ENCODE measurements at regions not wholly inside any gene's neighbourhood (a gene's known extent, or its start where the extent isn't known, plus 50 kb on each side); places are given as distances from the start of the nearest gene placed in this dataset.
A peak's percentile ranks its signal among the peaks of the same experiment; 100 is the strongest.

GRCh38 chr1:208866386-208866955 lies 622.3 kb upstream of the PLXNA2 start:
- intact Hi-C loops (cut with DNase I): no loop called here
- H3K36me3 ChIP-seq (ENCODE audit: control insufficient read depth in 1 of 2, insufficient read depth in 2 of 2, low read length in 1 of 2): no peaks in the 10 kb centered on the region
- H3K4me3 ChIP-seq (ENCODE audit: low read length in 2 of 2): no peak overlapping the region
- ATAC-seq (ENCODE audit: low FRiP score) (no peak), DNase-seq (no peak)
- no peaks in the 10 kb centered on the region for H3K4me1 ChIP-seq (ENCODE audit: control insufficient read depth in 1 of 2, insufficient read depth in 2 of 2, low read length in 2 of 2)
- H3K27ac ChIP-seq (ENCODE audit: low read depth in 1 of 2, low read length in 2 of 2): no peak overlapping the region
- WGBS, 2 donors: 97 to 98% methylated on average over 3 of the region's 3 CpGs
- no peaks in the 10 kb centered on the region for H3K27me3 ChIP-seq (ENCODE audit: control insufficient read depth in 1 of 2, insufficient read depth in 2 of 2, low read length in 1 of 2)
- no peaks in the 10 kb centered on the region for H3K9me3 ChIP-seq (ENCODE audit: control insufficient read depth, low read length)

DNA sequence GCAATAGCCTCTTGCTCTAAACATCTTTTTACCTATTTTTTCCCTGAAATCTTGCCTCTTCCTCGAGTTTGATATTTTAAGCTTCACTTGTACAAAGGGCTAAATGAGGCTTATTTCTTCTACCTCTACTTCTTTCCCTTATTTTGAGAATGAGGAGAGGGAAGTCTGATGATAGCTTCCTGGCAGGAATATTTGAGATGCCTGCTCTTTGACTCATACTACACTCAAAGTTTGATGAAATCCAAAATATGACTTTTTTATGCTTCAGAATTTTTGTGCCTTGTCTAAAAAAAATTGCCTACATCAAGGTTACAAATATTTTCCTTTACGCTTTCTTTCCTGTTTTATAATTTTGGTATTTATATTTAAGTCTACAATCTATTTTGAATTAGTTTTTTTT lies 624.4 kb upstream of the PLXNA2 start:
- Histone ChIP-seq H3K27ac (ENCODE audit: low read depth in 1 of 2, low read length in 2 of 2) (no peak overlapping the region), H3K27me3 (ENCODE audit: control insufficient read depth in 1 of 2, insufficient read depth in 2 of 2, low read length in 1 of 2) (no peaks in the 10 kb centered on the region), H3K4me3 (ENCODE audit: low read length in 2 of 2) (no peak overlapping the region), H3K4me1 (ENCODE audit: control insufficient read depth in 1 of 2, insufficient read depth in 2 of 2, low read length in 2 of 2) (no peaks in the 10 kb centered on the region), H3K36me3 (ENCODE audit: control insufficient read depth in 1 of 2, insufficient read depth in 2 of 2, low read length in 1 of 2) (no peaks in the 10 kb centered on the region), H3K9me3 (ENCODE audit: control insufficient read depth, low read length) (no peaks in the 10 kb centered on the region)
- intact Hi-C loops (cut with DNase I): no loop called here
- ATAC-seq (ENCODE audit: low FRiP score): no peak
- no peak for DNase-seq
- WGBS, 2 donors: 2 to 21% methylated on average over 2 of the region's 2 CpGs

DNA sequence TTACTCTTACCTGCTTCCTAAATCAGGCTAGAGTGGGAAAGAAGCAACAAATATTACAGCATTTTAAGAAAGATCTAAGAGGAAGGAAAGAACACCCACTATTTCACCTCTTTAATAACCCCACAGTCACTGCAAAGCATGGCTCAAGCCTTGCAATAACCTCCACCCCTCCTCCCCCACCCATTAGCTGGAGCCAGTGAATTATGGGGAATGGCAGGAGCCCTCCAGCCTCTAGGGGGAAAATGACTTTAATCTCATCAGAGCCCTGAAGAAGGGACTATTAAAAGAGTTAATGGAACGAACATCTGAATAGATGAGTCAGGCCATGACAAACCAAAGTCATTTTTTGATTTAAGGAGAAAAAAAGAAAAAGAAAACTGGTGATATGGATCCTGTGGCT lies 630.7 kb upstream of the PLXNA2 start:
- DNase-seq: no peak
- no peaks in the 10 kb centered on the region for H3K9me3 ChIP-seq (ENCODE audit: control insufficient read depth, low read length)
- WGBS, 2 donors: 76 to 83% methylated on average over 1 of the region's 1 CpG
- no peak for ATAC-seq (ENCODE audit: low FRiP score)
- no peaks in the 10 kb centered on the region for H3K36me3 ChIP-seq (ENCODE audit: control insufficient read depth in 1 of 2, insufficient read depth in 2 of 2, low read length in 1 of 2)
- H3K4me3 ChIP-seq (ENCODE audit: low read length in 2 of 2): no peak overlapping the region
- H3K27me3 ChIP-seq (ENCODE audit: control insufficient read depth in 1 of 2, insufficient read depth in 2 of 2, low read length in 1 of 2): no peaks in the 10 kb centered on the region
- intact Hi-C loops (cut with DNase I): no loop called here
- H3K27ac ChIP-seq (ENCODE audit: low read depth in 1 of 2, low read length in 2 of 2): no peak overlapping the region
- peaks cover 0 to 4% of the 10 kb centered on the region in 2 donors for H3K4me1 ChIP-seq (ENCODE audit: control insufficient read depth in 1 of 2, insufficient read depth in 2 of 2, low read length in 2 of 2)

GRCh38 chr1:208879022-208879421 lies 634.8 kb upstream of the PLXNA2 start:
- no peaks in the 10 kb centered on the region for H3K36me3 ChIP-seq (ENCODE audit: control insufficient read depth in 1 of 2, insufficient read depth in 2 of 2, low read length in 1 of 2)
- no peak overlapping the region for H3K27ac ChIP-seq (ENCODE audit: low read depth in 1 of 2, low read length in 2 of 2)
- H3K4me1 ChIP-seq (ENCODE audit: control insufficient read depth in 1 of 2, insufficient read depth in 2 of 2, low read length in 2 of 2): peaks cover 4 to 11% of the 10 kb centered on the region in 2 donors
- intact Hi-C loops (cut with DNase I): no loop called here
- H3K4me3 ChIP-seq (ENCODE audit: low read length in 2 of 2): no peak overlapping the region
- no peaks in the 10 kb centered on the region for H3K9me3 ChIP-seq (ENCODE audit: control insufficient read depth, low read length)
- 63 to 95% methylated on average over 3 of the region's 3 CpGs for WGBS, 2 donors
- no peaks in the 10 kb centered on the region for H3K27me3 ChIP-seq (ENCODE audit: control insufficient read depth in 1 of 2, insufficient read depth in 2 of 2, low read length in 1 of 2)
- DNase-seq (no peak), ATAC-seq (ENCODE audit: low FRiP score) (no peak)

DNA sequence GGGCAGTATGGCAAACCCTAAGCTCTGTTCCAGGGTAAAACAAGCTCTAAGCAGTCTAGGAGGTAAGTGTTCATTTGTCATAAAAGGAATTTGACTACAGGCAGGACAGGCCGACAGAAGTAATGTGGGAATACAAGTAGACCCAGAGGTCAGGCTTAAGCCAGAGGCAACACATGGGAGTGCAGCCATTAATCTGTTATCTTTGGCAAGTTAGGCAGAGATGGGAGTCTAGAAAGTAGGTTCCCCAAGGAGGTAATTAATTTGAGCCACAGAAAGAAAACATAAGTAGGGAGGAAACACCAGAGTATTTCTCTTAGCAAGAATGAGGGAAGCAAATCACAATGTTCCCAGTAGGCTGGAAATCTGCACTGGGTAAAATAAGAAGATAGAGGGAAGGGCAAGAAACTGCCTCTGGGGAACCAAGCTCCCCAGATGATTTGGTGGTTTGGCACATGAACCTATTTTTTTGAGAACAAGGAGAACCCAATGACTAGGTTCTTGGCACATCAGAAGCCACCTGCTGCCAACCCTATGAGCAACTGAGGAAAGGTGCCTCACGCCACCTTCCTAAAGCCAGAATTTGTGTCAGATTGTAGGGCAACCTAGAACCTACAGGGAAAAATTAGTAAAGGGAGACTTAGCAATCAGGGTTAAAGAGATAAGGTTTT lies 636.4 kb upstream of the PLXNA2 start:
- Histone ChIP-seq H3K27ac (ENCODE audit: low read depth in 1 of 2, low read length in 2 of 2) (no peak overlapping the region), H3K27me3 (ENCODE audit: control insufficient read depth in 1 of 2, insufficient read depth in 2 of 2, low read length in 1 of 2) (no peaks in the 10 kb centered on the region), H3K9me3 (ENCODE audit: control insufficient read depth, low read length) (no peaks in the 10 kb centered on the region), H3K36me3 (ENCODE audit: control insufficient read depth in 1 of 2, insufficient read depth in 2 of 2, low read length in 1 of 2) (no peaks in the 10 kb centered on the region), H3K4me3 (ENCODE audit: low read length in 2 of 2) (no peak overlapping the region), H3K4me1 (ENCODE audit: control insufficient read depth in 1 of 2, insufficient read depth in 2 of 2, low read length in 2 of 2) (peaks cover 4 to 11% of the 10 kb centered on the region in 2 donors)
- ATAC-seq (ENCODE audit: low FRiP score): peak; percentile 59
- WGBS, 2 donors: 7 to 13% methylated on average over 2 of the region's 2 CpGs
- intact Hi-C loops (cut with DNase I): no loop called here
- DNase-seq: no peak

DNA sequence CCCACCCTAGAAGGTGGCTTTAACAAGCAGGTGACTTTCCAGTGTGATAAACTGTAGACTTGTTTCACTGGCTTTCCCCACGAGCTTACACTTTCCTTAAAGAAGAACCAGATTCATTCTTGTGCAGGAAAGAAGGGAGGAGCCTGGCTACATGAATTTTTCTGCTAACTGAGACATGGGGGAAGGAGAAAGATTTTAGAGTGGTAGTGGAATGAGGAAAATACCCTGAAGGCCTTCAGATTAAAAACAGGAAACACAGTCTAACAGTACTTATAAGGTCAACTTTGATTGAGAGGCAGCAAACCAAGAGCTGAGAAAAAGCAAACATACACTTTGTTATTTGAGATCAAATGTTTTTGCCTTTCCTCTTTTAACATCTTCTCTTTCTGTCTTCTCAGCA lies 640.9 kb upstream of the PLXNA2 start:
- Histone ChIP-seq H3K36me3 (ENCODE audit: control insufficient read depth in 1 of 2, insufficient read depth in 2 of 2, low read length in 1 of 2) (no peaks in the 10 kb centered on the region), H3K4me1 (ENCODE audit: control insufficient read depth in 1 of 2, insufficient read depth in 2 of 2, low read length in 2 of 2) (peaks cover 4 to 7% of the 10 kb centered on the region in 2 donors), H3K4me3 (ENCODE audit: low read length in 2 of 2) (no peak overlapping the region), H3K9me3 (ENCODE audit: control insufficient read depth, low read length) (no peaks in the 10 kb centered on the region), H3K27me3 (ENCODE audit: control insufficient read depth in 1 of 2, insufficient read depth in 2 of 2, low read length in 1 of 2) (no peaks in the 10 kb centered on the region), H3K27ac (ENCODE audit: low read depth in 1 of 2, low read length in 2 of 2) (no peak overlapping the region)
- intact Hi-C loops (cut with DNase I): no loop called here
- ATAC-seq (ENCODE audit: low FRiP score) (no peak), DNase-seq (no peak)
- 10 to 20% methylated on average over 1 of the region's 1 CpG for WGBS, 2 donors

DNA sequence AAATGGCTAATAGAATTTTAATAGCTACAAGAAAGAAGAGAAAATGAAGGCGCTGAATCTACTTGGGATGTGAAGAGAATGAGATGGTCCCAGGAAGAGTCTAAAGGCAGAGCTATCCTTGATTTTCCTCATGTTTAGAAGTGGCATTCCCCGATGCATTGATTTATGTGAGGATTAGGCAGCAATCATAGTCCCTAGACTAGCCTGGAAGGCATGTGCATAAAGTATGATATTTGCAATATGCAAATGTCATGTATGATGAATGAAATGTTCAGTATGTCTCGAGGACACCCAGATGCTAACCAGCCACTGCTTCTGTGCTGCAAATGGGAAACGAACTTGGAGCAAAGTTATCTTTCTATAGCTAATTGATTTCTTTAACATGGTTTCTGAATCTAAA lies 641.5 kb upstream of the PLXNA2 start:
- intact Hi-C loops (cut with DNase I): no loop called here
- no peaks in the 10 kb centered on the region for H3K9me3 ChIP-seq (ENCODE audit: control insufficient read depth, low read length)
- peaks cover 3 to 4% of the 10 kb centered on the region in 2 donors for H3K4me1 ChIP-seq (ENCODE audit: control insufficient read depth in 1 of 2, insufficient read depth in 2 of 2, low read length in 2 of 2)
- H3K27me3 ChIP-seq (ENCODE audit: control insufficient read depth in 1 of 2, insufficient read depth in 2 of 2, low read length in 1 of 2): no peaks in the 10 kb centered on the region
- no peaks in the 10 kb centered on the region for H3K36me3 ChIP-seq (ENCODE audit: control insufficient read depth in 1 of 2, insufficient read depth in 2 of 2, low read length in 1 of 2)
- DNase-seq (no peak), ATAC-seq (ENCODE audit: low FRiP score) (no peak)
- no peak overlapping the region for H3K27ac ChIP-seq (ENCODE audit: low read depth in 1 of 2, low read length in 2 of 2)
- no peak overlapping the region for H3K4me3 ChIP-seq (ENCODE audit: low read length in 2 of 2)
- 93 to 95% methylated on average over 4 of the region's 4 CpGs for WGBS, 2 donors

DNA sequence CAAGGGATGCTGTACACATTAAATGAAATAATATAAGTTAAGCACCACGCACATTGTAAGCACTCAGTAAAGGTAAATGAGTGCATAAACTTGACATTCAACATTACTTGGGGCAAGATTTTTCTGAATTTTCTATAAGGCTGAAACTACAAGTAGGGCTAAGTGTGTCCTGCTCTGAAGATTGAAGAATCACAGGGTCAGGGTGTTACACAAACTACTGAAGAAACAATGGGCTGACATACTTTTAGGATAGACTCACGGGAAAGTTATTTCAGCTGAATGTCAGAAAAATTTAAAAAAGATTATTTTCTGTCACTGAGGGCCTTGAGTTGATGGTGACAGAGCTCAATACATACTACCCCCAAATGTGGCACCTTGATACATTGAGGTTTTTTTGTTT lies 644.2 kb upstream of the PLXNA2 start:
- 96 to 97% methylated on average over 2 of the region's 2 CpGs for WGBS, 2 donors
- ATAC-seq (ENCODE audit: low FRiP score): no peak

GRCh38 chr1:208892147-208892546 lies 648.0 kb upstream of the PLXNA2 start:
- Histone ChIP-seq H3K4me1 (ENCODE audit: control insufficient read depth in 1 of 2, insufficient read depth in 2 of 2, low read length in 2 of 2) (no peaks in the 10 kb centered on the region), H3K27ac (ENCODE audit: low read depth in 1 of 2, low read length in 2 of 2) (no peak overlapping the region), H3K36me3 (ENCODE audit: control insufficient read depth in 1 of 2, insufficient read depth in 2 of 2, low read length in 1 of 2) (no peaks in the 10 kb centered on the region), H3K9me3 (ENCODE audit: control insufficient read depth, low read length) (no peaks in the 10 kb centered on the region), H3K4me3 (ENCODE audit: low read length in 2 of 2) (no peak overlapping the region), H3K27me3 (ENCODE audit: control insufficient read depth in 1 of 2, insufficient read depth in 2 of 2, low read length in 1 of 2) (peaks cover 0 to 1% of the 10 kb centered on the region in 2 donors)
- intact Hi-C loops (cut with DNase I): no loop called here
- no peak for DNase-seq
- 86 to 89% methylated on average over 6 of the region's 6 CpGs for WGBS, 2 donors
- no peak for ATAC-seq (ENCODE audit: low FRiP score)

More for the DNA sequence above, 644.2 kb upstream of the PLXNA2 start:
- Histone ChIP-seq H3K4me1 (ENCODE audit: control insufficient read depth in 1 of 2, insufficient read depth in 2 of 2, low read length in 2 of 2) (no peaks in the 10 kb centered on the region), H3K9me3 (ENCODE audit: control insufficient read depth, low read length) (no peaks in the 10 kb centered on the region), H3K27me3 (ENCODE audit: control insufficient read depth in 1 of 2, insufficient read depth in 2 of 2, low read length in 1 of 2) (no peaks in the 10 kb centered on the region), H3K36me3 (ENCODE audit: control insufficient read depth in 1 of 2, insufficient read depth in 2 of 2, low read length in 1 of 2) (no peaks in the 10 kb centered on the region), H3K27ac (ENCODE audit: low read depth in 1 of 2, low read length in 2 of 2) (no peak overlapping the region), H3K4me3 (ENCODE audit: low read length in 2 of 2) (no peak overlapping the region)
- no peak for DNase-seq
- intact Hi-C loops (cut with DNase I): no loop called here
